ENCODE measurements at regions not wholly inside any gene's neighbourhood (a gene's known extent, or its start where the extent isn't known, plus 50 kb on each side); places are given as distances from the start of the nearest gene placed in this dataset.

DNA sequence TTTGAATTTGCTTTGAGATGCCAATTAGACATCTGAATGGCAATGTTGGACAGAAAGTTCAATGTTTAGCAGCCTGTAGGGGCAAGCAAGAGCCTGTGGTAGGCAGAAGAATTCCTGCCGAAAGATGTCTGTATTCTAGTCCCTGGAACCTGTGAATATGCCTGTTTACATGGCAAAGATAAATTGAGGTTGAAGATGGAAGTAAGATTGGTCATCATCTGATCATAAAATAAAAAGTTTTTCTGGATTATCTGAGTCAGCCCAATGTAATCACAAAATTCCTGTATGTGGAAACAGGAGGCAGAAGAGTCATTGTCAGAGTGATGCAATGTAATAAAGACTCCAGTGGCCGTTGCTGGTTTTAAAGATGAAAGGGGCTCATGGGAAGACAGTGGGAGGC lies 430.5 kb downstream of the MDFIC start:
- in situ Hi-C loops (cut with HindIII; ENCODE audit: low sequenced_read_pairs) = no loop called here
- H3K4me3 ChIP-seq (ENCODE audit: low read depth, low read length) = no peak overlapping the region
- peak; percentile 6 for TF ChIP-seq CTCF (IDR thresholded peaks at IDR 0.05; ENCODE audit: low read depth, low read length)
- DNase-seq (ENCODE audit: low read depth, low spot score) = peak; percentile 48

DNA sequence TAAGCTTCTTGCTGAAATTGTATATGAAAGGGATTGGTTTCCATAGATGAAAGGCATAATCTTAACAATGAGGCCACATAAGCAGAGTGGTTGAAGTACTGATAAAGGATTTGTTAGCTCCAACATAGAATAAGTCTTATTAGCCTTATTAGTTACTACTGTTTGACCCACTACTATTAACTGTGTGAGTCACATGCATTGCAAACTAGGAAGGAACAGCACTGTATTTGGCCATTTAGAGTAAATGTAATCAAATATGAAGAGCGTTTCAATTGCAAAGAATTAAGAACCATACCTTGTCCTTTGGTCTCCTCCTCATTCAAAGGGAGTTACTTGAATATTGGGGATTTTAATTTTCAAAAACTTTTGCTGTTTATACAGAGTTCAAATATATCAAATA lies 428.9 kb downstream of the MDFIC start:
- TF ChIP-seq CTCF (IDR thresholded peaks at IDR 0.05; ENCODE audit: low read depth, low read length) = no peak
- in situ Hi-C loops (cut with HindIII; ENCODE audit: low sequenced_read_pairs) = no loop called here
- DNase-seq (ENCODE audit: low read depth, low spot score) = no peak
- H3K4me3 ChIP-seq (ENCODE audit: low read depth, low read length) = no peak overlapping the region

DNA sequence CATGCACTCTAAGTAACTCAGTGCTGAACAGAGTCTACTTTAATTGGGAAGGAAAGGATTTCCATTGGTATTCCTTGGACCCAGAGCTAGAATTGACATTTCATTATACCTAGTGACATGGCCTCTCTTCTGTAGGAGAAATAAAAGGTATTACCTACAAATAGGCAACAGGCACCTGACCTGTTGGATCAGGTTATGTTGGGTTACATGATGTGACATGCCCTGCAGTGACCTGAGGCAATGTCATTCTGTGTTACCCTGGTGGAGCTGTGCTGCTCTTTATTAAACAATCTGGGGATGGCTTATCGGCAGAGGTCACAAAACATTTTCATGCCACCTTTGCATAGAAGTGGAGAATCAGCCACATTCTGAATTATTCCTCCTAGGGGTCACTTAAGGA lies 427.7 kb downstream of the MDFIC start:
- no peak overlapping the region for H3K4me3 ChIP-seq (ENCODE audit: low read depth, low read length)
- no peak for DNase-seq (ENCODE audit: low read depth, low spot score)
- no peak for TF ChIP-seq CTCF (IDR thresholded peaks at IDR 0.05; ENCODE audit: low read depth, low read length)
- in situ Hi-C loops (cut with HindIII; ENCODE audit: low sequenced_read_pairs) = no loop called here

- no peak for TF ChIP-seq CTCF (IDR thresholded peaks at IDR 0.05; ENCODE audit: low read depth, low read length)
- no peak overlapping the region for H3K4me3 ChIP-seq (ENCODE audit: low read depth, low read length)
- in situ Hi-C loops (cut with HindIII; ENCODE audit: low sequenced_read_pairs) = no loop called here
- no peak for DNase-seq (ENCODE audit: low read depth, low spot score)
Measured at GRCh38 chr7:115346685-115347084, 424.8 kb downstream of the MDFIC start.

- peak; percentile 30 for TF ChIP-seq CTCF (IDR thresholded peaks at IDR 0.05; ENCODE audit: low read depth, low read length)
- in situ Hi-C loops (cut with HindIII; ENCODE audit: low sequenced_read_pairs) = no loop called here
- DNase-seq (ENCODE audit: low read depth, low spot score) = peak; percentile 91
- H3K4me3 ChIP-seq (ENCODE audit: low read depth, low read length) = no peak overlapping the region
Measured at GRCh38 chr7:115340828-115341227, 418.9 kb downstream of the MDFIC start.

- no peak for TF ChIP-seq CTCF (IDR thresholded peaks at IDR 0.05; ENCODE audit: low read depth, low read length)
- no peak overlapping the region for H3K4me3 ChIP-seq (ENCODE audit: low read depth, low read length)
- in situ Hi-C loops (cut with HindIII; ENCODE audit: low sequenced_read_pairs) = no loop called here
- no peak for DNase-seq (ENCODE audit: low read depth, low spot score)
Measured at GRCh38 chr7:115338016-115338415, 416.1 kb downstream of the MDFIC start.

- no peak for DNase-seq (ENCODE audit: low read depth, low spot score)
- H3K4me3 ChIP-seq (ENCODE audit: low read depth, low read length) = no peak overlapping the region
- in situ Hi-C loops (cut with HindIII; ENCODE audit: low sequenced_read_pairs) = no loop called here
- no peak for TF ChIP-seq CTCF (IDR thresholded peaks at IDR 0.05; ENCODE audit: low read depth, low read length)
Measured at GRCh38 chr7:115332691-115333090, 410.8 kb downstream of the MDFIC start.
